NCI-H345 treated with DMSO at 0.1 percent for 48 hours (cell line): ENCODE measurements at regions not wholly inside any gene's neighbourhood (a gene's known extent, or its start where the extent isn't known, plus 50 kb on each side); places are given as distances from the start of the nearest gene placed in this dataset.

ENCODE experiments used
- DNase-seq: peaks from one replicate; lab custom pipeline; 2025; ENCODE audit not compliant: unreplicated experiment; lab: John Stamatoyannopoulos, UW

DNA sequence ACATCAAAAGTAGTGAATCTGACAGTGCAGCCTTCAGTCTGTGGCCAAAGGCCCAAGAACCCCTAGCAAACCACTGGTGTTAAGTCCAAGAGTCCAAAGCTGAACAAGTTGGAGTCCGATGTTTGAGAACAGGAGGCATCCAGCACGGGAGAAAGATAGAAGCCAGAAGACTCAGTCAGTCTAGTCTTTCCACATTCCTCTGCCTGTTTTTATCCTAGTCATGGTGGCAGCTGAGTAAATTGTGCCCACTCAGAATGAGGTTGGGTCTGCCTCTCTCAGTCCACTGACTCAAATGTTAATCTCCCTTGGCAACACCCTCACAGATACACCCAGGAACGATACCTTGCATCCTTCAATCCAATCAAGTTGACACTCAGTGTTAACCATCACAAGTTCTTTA is 1255.4 kb downstream of the LRFN5 start:
- DNase-seq: no peak

DNA sequence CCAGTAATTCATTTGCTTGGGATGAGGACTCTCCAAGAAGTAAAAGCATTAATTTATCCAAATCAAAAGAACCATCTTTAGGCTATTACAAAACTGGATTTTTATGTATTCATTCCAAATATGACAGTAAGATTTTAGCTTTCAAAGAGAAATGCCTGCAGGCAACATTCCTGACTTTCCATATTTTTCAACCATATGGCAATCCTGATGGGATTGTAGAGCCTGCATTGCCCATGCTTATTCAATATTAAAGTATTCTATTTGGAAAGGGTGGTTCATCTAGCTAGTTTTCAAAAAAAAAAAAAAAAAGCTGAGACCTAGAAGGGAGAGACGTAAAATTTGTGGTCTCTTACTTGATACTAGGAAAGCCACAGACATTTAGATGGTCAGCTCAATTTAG is 1253.7 kb downstream of the LRFN5 start:
- DNase-seq: no peak

DNA sequence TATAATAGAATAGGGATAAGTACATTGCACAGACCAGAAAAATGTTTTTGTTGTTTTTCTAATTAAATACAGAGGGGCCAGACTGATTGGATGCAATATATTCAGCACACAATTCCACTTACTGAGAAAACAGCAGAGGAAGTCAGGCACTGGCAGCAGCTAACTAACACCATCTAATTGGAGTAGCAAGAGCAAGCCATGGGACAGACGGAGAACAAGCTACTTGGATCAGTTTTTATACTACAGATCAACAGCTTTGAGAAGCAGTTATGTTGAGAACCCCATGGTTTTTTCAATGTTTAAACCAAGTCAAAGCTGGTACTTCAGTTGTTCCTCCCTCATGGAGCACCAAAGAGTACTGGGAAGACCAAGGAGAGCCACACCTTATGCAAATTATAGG is 1249.4 kb downstream of the LRFN5 start:
- no peak for DNase-seq

DNA sequence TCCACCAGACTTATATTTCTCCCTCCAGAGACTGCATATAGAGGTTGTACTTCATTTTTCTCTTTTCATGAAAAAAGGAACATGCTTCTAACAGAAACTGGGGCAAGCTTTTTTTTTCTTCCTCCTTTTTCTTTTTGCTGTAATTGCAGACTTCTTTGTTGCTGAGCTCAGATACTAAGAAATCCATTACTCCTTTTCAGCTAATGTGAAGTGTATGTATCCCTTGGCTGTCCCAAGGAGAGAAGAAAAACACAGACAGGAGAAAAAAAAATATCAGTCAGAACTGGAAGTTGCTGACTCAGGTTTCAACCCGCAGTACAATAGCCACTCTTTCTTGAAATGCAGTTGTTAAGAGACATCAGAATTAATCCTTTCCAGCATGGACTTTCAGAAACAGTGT is 1248.4 kb downstream of the LRFN5 start:
- DNase-seq: no peak

DNA sequence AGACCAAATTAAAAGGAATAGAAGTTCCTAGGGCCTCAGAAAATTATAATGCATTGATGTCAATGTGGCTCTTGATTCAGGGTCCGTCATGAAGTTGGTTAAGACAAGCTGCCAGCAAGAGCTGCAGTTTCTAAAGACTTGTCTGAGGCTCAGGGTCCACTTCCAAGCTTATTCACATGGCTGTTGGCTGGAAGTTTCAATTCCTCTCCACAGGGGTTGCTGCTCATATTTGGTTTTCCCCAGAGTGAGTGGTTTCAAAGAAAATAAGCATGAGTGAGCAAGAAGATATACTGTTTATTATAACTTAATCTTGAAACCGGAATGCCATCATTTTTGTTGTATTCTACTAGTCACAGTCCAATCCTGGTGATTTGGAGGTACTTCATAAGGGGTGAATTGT is 1247.4 kb downstream of the LRFN5 start:
- DNase-seq: no peak

DNA sequence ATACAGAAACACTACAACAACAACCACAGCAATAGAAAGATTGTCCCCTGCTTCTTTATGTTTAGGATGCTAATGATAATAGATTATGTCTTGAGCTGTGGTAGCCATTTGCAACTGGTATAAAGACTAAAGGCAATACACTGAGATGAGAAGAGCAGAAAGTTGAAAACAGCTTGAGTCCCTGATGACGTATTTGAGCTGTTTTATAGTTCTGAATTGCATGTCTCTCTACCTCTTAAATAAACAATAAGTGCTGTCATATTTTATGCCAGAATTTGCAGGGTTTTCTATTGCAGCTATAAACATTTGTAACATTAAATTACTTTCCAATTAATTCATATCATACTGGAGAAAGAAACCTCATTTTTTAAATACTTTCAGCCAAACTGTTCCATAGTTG is 1242.0 kb downstream of the LRFN5 start:
- no peak for DNase-seq

DNA sequence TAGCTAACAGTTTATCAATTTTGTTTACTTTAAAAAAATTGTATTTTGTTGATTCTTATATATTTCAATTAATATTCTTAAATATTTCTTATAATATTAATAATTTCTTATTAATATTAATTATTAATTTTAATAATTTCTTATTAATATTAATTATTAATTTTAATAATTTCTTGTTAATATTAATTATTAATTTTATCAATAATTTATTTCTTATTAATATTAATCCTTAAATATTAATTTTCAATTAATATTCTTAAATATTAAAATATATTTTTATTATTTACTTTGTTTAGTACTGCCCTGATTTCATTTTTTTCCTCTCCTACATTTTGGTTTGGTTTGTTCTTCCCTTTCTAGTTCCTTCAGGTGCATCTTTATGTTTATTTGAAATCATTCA is 1208.1 kb downstream of the LRFN5 start:
- DNase-seq: no peak

DNA sequence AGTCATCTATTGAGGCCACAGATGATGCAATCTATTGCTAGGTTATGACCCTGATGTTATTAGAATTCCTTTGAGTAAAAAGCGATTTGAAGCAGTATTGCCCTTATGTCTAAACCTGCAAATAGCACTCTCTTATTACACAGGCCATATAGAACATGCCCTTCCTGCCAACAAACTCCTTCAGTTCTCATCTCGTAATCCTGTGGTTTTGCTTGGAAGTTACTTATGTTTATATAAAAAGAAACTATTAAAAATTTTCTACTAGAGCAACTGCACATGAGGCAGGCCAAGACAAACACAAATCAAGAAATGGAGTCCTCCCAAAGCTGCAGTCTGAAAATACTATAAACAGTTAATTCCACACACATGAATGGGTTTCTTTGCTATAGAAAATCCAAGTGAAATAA is 1200.2 kb downstream of the LRFN5 start:
- no peak for DNase-seq

DNA sequence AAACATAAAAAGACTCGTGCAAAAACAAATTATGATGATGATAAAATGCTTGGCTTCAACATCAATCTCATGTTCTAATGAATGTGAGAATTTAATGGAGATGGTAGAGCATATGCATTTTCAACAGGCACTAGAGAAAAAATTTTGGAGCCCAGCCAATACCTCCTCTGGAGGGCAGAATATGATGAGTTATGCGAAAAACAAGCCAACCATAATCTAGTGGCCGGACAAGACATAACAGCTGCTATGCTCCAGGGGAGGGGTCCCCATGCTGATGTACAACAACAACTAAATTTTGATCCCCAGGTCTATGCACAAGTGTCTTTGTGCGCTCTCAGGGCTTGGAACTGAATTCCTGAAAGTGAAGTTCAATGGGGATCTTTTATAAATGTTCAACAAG is 1197.5 kb downstream of the LRFN5 start:
- peak; percentile 29 for DNase-seq

DNA sequence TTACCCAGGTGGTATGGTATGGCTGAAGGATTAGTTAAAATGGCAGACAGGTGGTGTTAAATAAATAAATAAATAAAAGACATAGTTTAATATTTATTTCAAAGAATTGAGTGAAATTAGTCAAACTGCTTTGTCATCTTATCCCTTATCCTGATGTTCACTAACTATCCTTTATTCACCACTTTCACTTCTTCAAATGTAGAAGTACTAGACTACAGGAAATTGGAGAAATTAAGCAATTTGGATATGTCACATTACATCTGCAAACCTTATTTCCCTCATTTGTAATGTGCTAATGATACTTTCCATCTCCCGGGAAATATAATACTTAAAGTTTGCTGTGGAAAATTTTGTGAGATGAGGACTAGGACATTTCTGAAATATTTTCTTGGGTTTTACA is 1195.7 kb downstream of the LRFN5 start:
- no peak for DNase-seq

DNA sequence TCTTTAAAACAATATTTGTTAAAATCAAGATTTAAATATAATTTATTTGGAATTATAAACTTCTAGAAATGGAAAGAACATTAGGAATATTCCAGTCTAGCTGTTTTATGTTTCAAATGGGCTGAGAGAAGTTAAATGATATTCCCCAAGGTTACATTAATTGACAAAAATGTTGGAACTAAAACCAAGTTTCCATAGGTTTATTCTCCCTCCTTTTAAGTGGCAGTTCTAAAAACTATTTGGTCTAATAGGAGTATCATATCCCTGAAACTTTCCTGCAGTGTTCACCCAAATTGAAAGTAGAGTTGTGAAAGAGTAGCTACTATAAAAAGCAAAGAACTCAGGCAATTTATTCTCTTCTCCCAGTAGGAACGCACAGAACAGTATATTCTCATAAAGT is 1185.5 kb downstream of the LRFN5 start:
- no peak for DNase-seq

DNA sequence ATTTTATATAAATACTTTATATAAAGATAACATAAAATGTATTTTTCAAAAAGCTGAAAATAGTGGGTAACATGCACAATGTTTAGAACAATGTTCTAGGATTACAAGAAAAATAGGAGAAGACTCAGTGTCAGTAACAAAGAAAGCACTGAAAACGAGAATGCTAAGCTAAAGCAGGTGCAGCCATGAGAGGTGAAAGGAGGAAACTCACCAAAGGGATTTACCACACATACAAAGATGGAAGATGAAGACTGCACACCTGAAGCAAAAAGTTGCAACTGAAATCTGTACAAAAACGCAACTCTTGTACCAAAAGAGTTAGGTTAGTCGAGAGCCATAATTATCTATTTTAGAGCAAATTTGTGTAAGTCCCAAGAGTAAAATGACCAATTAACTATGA is 1176.1 kb downstream of the LRFN5 start:
- no peak for DNase-seq

DNA sequence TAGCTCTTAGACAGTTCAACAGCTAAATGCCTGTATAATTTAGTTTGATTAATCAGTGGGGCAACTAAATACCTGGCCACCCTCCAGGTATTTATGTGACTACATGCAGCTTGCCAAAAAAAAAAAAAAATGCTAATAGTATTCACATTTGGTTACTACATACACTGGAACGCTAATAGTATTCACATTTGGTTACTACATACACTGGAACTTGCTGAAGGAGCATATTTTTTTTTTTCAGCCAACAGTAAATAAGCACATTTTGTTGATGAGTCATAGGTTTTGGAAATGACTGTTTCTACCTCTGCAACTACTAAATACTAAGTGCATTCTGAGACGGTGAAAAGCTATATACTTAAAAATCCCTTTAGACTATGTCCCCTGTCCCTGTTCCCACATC is 1172.3 kb downstream of the LRFN5 start:
- no peak for DNase-seq

DNA sequence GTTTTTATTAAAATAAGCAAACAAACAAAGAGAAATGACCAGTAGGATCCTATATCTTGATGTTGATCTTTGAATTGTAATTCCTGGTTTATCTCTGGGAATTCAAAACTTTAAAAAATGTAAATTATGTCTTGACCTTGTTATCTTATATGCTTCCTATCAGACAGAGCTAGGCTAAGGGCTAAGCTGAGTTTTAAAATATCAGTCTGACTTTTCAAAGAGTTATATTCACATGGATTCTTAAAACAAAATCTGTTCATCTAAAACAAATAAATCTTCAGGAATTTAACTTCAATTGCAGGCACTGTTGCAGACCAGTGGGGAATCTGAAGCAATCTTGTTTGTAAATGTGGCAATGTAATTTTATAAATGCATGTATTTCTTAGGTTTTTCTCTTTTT is 1144.1 kb downstream of the LRFN5 start:
- no peak for DNase-seq

DNA sequence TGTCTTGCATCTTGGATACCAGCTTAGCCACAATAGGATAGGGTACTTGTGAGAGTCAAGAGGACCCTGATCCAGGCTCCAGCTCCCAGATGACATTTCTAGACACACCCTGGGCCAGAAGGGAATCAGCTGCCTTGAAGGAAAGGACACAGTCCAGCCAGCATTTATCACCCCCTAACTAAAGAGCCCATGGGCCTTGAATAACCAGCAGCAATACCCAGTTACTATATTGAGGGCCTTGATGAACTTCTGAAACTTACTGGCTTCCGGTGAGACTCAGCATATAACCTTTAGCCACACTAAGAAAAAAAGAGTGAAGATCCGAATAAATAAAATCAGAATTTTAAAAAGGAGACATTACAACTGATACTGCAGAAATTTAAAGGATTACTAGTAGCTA is 1135.4 kb downstream of the LRFN5 start:
- DNase-seq: no peak

DNA sequence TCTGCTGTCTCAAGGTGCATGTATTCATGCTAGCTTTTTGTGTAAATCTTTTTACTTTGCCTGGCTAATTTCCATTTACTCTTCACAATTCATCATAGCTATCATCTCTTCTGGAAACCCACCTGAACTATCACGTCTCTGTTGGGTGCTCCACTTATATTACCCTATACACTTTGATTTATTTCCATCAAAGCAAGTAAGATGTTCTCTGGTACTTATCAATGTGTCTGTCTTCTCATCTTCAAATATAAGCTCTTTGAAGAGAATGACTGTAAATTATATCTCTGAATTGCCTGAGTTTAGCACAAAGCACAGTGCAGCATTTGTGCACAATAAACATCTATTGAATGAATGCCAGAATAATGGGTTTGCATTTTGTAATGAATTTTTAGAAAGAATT is 1129.7 kb downstream of the LRFN5 start:
- no peak for DNase-seq

DNA sequence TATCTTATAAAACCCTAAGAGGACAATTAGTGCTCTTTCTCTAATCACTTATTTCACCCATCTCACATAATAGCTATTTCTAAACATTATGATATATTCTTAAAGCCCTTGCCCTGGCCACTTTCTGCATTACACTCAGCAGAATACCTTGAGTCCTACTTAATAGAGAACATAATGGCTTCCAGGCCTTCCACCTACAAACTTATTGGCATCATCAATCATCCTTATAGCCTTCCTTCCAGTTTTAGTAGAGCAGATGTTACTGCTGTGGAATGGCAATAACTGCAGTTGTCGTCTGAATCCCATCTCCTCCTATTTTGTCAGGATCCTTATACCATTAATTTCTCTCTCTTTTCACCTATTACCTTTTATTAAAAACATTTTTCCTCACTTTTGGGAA is 1127.4 kb downstream of the LRFN5 start:
- DNase-seq: no peak

DNA sequence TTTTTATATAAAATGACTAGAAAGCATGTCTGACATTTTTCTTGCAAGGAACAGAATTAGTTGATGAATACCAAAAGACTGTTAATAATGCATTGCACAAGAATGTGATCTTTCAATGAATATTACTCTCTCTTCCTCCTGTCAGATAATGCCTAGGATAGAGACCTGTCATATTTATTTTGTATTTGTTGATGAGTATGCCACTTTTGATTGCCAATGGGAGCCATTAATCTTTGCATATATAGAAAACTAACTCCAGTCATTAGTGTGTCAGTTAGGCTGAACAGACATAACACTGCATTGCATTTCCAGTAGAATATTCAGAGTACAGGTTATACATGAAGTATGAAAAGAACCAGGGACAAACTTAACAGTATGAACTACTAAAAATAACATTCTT is 1125.3 kb downstream of the LRFN5 start:
- no peak for DNase-seq

DNA sequence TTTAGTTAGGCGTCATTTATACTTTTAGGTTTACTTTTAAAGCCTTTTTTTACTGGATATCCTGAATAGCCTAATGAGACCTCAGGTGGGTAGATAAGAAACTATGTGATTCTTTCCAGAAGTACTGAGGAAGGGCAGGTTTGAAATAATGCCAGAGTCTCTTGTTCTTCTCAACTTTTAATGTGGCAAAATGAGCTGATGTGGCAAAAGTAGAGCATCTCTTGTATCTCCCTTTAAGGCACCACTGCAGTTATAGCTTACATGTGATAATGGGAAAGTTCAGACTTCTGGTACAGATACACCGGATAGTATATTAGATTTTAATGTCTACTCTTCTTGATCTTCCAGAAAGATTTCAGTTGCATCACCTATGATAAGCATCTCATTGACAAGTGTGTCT is 1124.8 kb downstream of the LRFN5 start:
- no peak for DNase-seq

DNA sequence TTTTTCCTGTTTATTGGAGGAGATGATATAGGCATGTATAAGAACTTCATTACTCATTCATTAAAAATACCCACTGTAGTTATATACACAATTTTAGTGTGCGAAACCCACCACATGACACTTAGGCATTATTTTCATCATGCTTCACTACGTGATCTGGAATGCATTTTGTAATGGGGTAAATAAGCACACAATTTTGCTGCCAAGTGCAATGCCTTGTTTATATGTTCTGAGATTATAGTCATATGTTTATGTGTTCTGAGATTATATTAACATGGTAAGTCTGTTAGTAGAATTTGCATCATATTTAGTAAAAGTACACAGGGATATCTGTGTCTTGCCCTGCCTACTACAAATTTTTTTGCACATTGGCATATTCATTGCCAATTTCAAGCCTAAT is 1123.0 kb downstream of the LRFN5 start:
- DNase-seq: no peak

DNA sequence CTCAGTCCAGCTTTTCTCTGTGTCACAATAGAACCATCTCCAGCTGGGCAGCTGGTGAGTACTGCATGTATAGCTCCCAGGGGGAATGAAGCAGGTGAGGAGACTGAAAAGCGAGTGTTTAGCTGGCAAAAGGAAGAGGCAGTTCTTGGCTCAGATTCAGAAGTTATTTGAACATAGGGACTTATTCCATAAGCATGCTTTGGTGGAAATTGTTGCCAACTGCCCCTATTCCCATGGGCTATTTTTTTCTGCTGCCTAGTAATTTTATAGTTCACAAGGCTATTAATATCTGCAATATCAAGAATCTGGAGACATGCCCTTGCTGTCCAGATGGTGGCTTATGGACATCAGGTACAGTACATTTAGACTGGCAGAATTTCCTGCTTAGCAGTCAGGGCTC is 1112.7 kb downstream of the LRFN5 start:
- DNase-seq: peak; percentile 99

DNA sequence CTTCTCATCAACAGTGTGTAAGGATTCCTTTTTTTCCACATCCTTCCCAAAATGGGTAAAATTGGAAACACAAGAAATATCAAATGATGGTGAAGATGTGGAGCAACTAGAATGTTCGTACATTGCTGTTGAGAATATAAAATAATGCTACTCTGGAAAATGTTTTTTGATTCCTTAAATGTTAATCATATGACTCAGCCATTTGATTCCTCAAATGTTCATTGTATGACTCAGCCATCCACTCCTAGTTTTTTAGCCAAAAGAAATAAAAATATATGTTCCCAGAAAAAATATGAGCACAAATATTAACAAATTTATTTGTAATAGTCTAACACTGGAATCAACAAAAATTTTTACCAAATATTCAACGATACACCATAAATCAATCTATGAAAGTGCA is 1108.6 kb downstream of the LRFN5 start:
- no peak for DNase-seq

DNA sequence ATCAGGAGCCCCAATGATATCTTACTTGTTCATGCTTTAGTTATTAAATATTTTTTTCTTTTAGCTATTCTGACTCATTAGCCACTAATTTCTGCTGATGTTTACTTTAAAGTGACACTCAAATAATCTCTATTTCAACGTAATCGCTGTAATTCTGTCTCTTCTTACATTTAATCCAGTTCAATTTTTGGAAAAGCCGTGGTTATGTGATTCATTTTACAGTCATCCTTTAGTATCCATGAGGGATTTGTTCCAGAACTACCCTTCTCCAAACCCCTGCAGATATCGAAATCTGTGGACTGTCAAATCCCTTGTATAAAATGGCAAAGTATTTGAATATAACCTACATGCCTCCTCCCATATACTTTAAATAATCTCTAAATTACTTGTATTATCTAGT is 1103.4 kb downstream of the LRFN5 start:
- no peak for DNase-seq

DNA sequence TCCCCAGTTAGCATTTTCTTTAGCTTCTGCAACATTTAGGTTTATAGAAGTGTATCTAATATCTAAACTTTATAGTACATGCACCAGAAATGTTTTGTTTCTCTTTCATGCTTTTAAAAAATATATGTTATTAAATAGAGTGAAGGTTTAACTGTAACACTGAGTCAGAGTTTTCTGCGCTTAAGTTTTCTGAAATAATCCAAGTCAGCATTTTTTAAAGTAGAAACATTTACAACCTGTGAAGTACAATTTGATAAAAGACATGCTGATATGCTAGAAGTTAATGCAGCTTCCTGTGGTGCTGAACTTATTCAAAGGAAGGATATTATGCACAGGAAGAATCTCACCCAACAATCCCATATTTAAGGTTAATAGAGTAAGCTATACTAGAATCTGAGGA is 1096.8 kb downstream of the LRFN5 start:
- DNase-seq: no peak
